Peyer's patch (tissue), 4 donors: ENCODE measurements at regions not wholly inside any gene's neighbourhood (a gene's known extent, or its start where the extent isn't known, plus 50 kb on each side); places are given as distances from the start of the nearest gene placed in this dataset.
"Not testable (repeated sequence)": the region's sequence is repeated elsewhere in the genome, so short reads cannot be mapped to it uniquely, and the experiment has no call there.

Experiments used
- DNase-seq, 3 donors: peaks; one replicate each; pipeline ENCODE4 v3.0.0-alpha.2; 2017 to 2019
- H3K27ac ChIP-seq, 4 donors: fragments of 200-600 bp; sonication (generic); one replicate each; pipeline ENCODE4 v1.5.1; 2016 to 2019
- H3K27me3 ChIP-seq, 2 donors: fragments of 200-600 bp; sonication (generic); one replicate each; pipeline ENCODE4 v1.5.1; 2019
- H3K36me3 ChIP-seq, 3 donors: fragments of 200-600 bp; sonication (generic); one replicate each; pipeline ENCODE4 v1.5.1; 2016 to 2019
- H3K4me1 ChIP-seq, 4 donors: fragments of 200-600 bp; sonication (generic); one replicate each; pipeline ENCODE4 v1.5.1; 2016 to 2019
- H3K4me3 ChIP-seq, 4 donors: fragments of 200-600 bp; sonication (generic); 1 replicate in 3 of 4; 2 replicates in 1 of 4; pipeline ENCODE4 v1.5.1; 2016 to 2019; ENCODE audit warnings: mild to moderate bottlenecking in 1 of 4
- H3K9me3 ChIP-seq, 4 donors: fragments of 200-600 bp; sonication (generic); one replicate each; pipeline ENCODE4 v1.5.1; 2016 to 2019; ENCODE audit warnings: mild to moderate bottlenecking in 1 of 4
- POLR2A ChIP-seq, 2 donors: fragments of 450-650 bp; IDR thresholded peaks; one replicate each; pipeline ENCODE4 v1.5.1; 2017; ENCODE audit warnings: antibody characterized with exemption in 2 of 2, mild to moderate bottlenecking in 2 of 2, moderate library complexity in 2 of 2
- TF ChIP-seq, protein P1 (sequence below), 6 experiments: fragments of 450-650 bp in 4 of 6; fragments of 200-600 bp in 2 of 6; sonication (generic) in 1 of 6; IDR thresholded peaks; one replicate each; pipeline ENCODE4 v1.5.1; 2017 to 2019; ENCODE audit warnings: antibody characterized with exemption in 6 of 6, mild to moderate bottlenecking in 3 of 6, moderate library complexity in 1 of 6

DNA sequence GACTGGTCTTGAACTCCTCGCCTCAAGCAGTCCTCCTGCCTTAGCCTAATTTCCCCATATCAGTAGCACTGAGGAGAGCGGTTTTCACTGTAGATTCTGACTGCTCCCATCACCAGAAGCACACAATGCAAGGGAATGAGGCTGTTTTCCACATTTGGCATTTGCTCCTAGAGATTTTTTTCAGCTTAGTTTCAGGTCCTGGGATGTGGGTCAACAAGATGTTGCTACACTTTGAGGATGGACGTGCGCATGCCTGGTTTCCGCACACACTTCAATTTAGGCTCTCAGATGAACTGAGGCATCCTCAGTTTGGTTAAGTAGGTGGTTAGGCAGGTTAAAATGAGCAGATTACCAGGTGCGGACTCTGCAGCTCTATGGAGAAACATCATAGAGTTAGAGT is 287.1 kb upstream of the LYZL1 start:
- Histone ChIP-seq H3K36me3 (no peaks in the 10 kb centered on the region), H3K9me3 (no peaks in the 10 kb centered on the region), H3K4me3 (no peak overlapping the region), H3K4me1 (no peaks in the 10 kb centered on the region), H3K27ac (no peak overlapping the region), H3K27me3 (no peaks in the 10 kb centered on the region)
- DNase-seq: no peak
- TF ChIP-seq, protein P1, sequence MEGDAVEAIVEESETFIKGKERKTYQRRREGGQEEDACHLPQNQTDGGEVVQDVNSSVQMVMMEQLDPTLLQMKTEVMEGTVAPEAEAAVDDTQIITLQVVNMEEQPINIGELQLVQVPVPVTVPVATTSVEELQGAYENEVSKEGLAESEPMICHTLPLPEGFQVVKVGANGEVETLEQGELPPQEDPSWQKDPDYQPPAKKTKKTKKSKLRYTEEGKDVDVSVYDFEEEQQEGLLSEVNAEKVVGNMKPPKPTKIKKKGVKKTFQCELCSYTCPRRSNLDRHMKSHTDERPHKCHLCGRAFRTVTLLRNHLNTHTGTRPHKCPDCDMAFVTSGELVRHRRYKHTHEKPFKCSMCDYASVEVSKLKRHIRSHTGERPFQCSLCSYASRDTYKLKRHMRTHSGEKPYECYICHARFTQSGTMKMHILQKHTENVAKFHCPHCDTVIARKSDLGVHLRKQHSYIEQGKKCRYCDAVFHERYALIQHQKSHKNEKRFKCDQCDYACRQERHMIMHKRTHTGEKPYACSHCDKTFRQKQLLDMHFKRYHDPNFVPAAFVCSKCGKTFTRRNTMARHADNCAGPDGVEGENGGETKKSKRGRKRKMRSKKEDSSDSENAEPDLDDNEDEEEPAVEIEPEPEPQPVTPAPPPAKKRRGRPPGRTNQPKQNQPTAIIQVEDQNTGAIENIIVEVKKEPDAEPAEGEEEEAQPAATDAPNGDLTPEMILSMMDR (IDR thresholded peaks at IDR 0.05): no peak
- TF ChIP-seq POLR2A (IDR thresholded peaks at IDR 0.05): no peak

DNA sequence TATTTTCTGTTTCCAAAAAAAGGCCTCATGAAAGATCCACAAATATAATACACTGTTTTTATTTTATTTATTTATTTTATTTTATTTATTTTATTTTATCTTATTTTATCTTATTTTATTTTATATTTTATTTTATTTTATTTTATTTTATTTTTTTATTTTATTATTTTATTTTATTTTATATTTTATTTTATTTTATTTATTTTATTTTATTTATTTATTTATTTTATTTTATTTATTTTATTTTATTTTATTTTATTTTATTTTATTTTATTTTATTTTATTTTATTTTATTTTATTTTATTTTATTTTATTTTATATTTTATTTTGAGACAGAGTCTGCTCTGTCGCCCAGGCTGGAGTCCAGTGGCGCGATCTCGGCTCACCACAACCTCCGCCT is 285.9 kb upstream of the LYZL1 start:
- not testable (repeated sequence) for H3K27ac ChIP-seq, DNase-seq, H3K4me3 ChIP-seq, H3K27me3 ChIP-seq, H3K9me3 ChIP-seq, H3K36me3 ChIP-seq, H3K4me1 ChIP-seq

DNA sequence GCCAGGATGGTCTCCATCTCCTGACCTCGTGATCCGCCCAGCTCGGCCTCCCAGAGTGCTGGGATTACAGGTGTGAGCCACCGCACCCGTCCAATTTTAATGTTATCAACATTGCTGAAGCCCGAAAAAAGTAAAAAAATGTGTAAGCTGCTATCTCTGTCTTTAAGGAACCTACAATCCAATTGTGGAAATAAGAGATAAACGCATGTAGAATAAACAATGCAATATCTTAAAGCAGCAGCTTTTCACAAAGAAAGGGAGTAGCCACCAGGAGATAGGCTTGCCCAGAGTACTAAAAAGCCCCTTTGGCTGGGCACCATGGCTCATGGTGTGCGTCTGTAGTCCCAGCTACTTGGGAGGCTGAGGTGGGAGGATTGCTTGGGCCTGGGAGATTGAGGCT is 282.9 kb upstream of the LYZL1 start:
- Histone ChIP-seq H3K36me3 (no peaks in the 10 kb centered on the region), H3K9me3 (no peaks in the 10 kb centered on the region), H3K4me3 (no peak overlapping the region), H3K4me1 (no peaks in the 10 kb centered on the region), H3K27ac (no peak overlapping the region), H3K27me3 (no peaks in the 10 kb centered on the region)
- TF ChIP-seq, protein P1 (IDR thresholded peaks at IDR 0.05): no peak
- TF ChIP-seq POLR2A (IDR thresholded peaks at IDR 0.05): no peak
- DNase-seq: no peak

DNA sequence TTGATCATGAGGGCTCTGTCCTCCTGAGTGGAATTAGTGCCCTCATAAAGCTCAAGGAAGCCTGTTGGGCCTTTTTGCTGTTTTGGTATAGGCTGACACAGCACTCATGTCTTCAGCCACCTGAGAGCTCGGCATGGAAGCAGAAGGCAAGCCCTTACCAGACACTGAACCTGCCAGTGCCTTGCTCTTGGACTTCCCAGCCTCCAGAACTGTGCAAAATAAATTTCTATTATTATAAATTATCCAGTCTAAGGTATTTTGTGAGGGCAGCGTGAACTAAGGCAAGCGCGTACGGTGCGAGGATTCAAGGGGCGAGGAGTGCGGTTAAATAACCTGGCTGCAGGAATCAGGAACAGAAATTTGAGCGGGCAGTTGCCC is 281.5 kb upstream of the LYZL1 start:
- Histone ChIP-seq H3K4me3 (no peak overlapping the region), H3K4me1 (no peaks in the 10 kb centered on the region), H3K36me3 (no peaks in the 10 kb centered on the region), H3K27ac (no peak overlapping the region), H3K9me3 (no peaks in the 10 kb centered on the region), H3K27me3 (no peaks in the 10 kb centered on the region)
- TF ChIP-seq POLR2A (IDR thresholded peaks at IDR 0.05): no peak
- TF ChIP-seq, protein P1 (IDR thresholded peaks at IDR 0.05): no peak
- no peak for DNase-seq

DNA sequence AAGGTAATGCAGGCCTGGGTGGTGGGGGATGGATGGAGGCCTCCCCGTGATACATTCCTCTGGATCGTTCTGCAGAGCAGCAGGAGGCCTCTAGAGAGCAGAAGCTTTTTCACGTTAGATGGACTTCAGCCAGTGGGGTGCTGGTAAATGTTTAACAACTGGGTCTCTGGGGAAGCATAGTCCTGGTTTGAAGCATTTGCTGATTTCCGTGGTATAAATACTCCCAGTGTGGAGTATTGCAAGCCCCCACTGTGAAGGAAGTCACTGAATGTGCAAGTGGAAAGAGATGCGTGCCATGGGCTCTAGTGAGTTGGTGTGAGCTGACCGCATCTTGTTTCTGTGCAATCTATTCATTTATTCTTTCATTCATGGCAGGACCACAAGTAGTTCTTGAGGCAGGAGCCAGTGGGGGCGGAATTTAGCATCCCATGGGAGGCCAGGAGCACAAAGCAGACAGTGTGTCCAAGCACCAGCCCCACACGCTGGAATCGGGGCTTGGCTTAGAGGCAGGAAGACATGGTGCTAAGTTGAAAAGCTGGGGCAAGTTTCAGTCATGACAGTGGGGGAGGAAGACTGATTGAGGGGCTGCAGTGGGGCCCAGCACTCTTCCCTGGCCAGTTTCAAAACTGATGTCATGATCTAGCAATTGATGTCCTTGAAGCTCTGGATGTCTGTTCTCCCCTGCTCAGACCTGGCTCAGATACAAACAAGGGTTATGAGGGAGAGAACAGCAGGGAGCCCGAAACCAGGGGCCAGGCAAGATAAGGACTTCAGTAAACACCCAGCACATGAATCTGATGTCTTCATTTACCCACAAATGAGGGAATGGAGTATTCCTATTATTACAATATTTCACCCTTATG is 280.9 kb upstream of the LYZL1 start:
- no peak overlapping the region for H3K27ac ChIP-seq
- DNase-seq: no peak

DNA sequence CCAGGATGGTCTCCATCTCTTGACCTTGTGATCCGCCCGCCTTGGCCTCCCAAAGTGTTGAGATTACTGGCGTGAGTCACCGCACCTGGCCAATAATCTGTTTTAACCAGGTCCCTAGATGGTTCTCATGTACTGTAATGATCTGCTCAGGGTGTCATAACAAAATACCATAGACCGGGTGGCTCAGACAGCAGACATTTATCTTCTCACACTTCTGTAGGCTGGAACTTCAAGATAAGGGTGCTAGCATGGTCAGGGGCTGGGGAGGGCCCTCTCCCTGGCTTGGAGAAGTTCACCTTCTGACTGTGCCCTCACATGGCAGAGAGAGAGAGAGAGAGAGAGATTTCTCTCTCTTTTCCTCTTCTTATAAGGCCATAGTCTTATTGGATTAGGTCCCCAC is 279.4 kb upstream of the LYZL1 start:
- Histone ChIP-seq H3K4me1 (no peaks in the 10 kb centered on the region), H3K27me3 (no peaks in the 10 kb centered on the region), H3K27ac (no peak overlapping the region), H3K4me3 (no peak overlapping the region), H3K9me3 (no peaks in the 10 kb centered on the region), H3K36me3 (no peaks in the 10 kb centered on the region)
- TF ChIP-seq, protein P1 (IDR thresholded peaks at IDR 0.05): no peak
- no peak for TF ChIP-seq POLR2A (IDR thresholded peaks at IDR 0.05)
- DNase-seq: no peak

More for the DNA sequence above, 280.9 kb upstream of the LYZL1 start:
- Histone ChIP-seq H3K36me3 (no peaks in the 10 kb centered on the region), H3K27me3 (no peaks in the 10 kb centered on the region), H3K4me3 (no peak overlapping the region), H3K9me3 (no peaks in the 10 kb centered on the region), H3K4me1 (no peaks in the 10 kb centered on the region)
- TF ChIP-seq POLR2A (IDR thresholded peaks at IDR 0.05): no peak

DNA sequence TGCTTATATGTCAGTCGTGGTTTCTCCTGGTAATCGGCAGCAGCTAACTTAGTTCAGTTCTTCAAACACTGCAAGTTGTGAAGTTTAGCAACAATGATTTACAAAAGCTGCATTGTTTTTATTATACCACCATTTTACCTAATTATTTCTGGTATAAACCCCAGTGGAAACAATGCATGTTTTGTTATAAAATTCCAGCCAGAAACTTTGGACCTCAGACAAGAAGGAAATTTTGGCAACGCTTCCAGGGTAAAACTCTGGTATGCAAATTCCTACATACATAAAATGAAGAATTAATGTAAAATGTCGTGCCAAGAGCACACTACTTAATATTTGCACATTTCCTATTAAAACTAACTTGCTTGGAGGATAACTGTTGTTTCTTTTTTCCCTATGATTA is 277.4 kb upstream of the LYZL1 start:
- Histone ChIP-seq H3K4me1 (no peaks in the 10 kb centered on the region), H3K9me3 (no peaks in the 10 kb centered on the region), H3K27ac (no peak overlapping the region), H3K27me3 (no peaks in the 10 kb centered on the region), H3K36me3 (no peaks in the 10 kb centered on the region), H3K4me3 (no peak overlapping the region)
- TF ChIP-seq, protein P1 (IDR thresholded peaks at IDR 0.05): no peak
- no peak for TF ChIP-seq POLR2A (IDR thresholded peaks at IDR 0.05)
- no peak for DNase-seq
